ENCODE measurements at regions not wholly inside any gene's neighbourhood (a gene's known extent, or its start where the extent isn't known, plus 50 kb on each side); places are given as distances from the start of the nearest gene placed in this dataset.
"Not testable (repeated sequence)": the region's sequence is repeated elsewhere in the genome, so short reads cannot be mapped to it uniquely, and the experiment has no call there.

DNA sequence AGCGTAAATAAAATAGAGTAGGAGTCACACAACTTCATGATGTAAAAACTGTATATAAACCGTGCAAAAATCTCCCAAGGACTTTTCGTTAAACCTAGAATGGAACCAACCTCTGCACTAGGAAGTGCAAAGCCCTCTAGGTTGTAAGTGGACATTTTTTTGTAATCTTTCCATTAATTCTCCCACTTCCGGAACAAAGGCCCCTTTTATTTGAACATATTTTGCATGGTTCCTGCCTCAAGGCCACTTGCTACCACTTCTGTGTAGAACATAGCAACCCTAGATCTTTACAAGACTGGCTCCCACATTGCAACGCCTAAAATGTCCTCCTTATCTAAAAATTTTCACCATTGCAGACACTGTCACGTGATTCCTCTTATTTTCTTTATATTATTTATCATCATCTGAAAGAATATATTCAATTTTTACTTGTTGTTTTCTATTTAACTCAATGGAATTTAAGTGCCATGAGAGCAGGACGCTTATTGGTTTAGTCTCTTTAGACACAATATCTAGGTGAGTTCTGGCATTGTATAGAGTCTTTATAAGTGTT, 249.6 kb upstream of the TMEFF2 start:
- DNase-seq: no peak

DNA sequence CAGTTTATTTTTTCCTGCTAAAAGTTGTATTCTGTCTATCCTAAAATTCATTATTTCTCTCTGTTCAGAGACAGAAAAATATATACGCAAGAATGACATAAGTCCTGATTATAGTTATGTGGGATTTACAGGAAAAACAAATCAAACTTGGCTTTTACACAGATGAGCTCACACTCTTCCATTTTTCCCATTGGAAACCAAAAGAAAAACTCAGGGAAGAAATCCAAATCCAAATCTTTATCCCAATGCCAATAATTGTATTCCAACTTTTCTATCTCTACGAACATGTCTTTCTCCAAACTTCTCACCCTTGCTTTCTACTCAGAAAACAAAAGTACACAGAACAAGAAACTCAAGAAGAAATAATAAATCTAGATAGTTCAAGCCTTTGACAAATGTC, 249.1 kb upstream of the TMEFF2 start:
- no peak for DNase-seq

DNA sequence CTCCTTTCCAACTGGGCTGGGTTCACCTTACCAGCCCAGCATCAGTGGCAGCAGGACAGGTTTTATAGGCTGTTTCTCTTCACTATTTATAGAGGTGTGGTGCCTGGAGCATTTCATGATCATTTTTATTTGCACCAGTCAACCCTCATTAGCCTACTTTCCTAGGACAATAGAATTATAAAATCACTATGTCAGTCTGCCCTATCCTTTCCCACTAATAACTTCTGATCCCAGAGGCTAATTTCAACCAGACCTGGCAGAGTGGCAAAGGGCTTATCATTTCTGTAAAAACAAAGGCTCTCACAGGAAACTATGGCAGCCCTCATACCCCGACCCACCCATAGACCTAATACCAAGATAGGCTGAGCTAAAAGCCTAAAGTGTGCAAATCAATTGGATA, 243.5 kb upstream of the TMEFF2 start:
- DNase-seq: no peak

DNA sequence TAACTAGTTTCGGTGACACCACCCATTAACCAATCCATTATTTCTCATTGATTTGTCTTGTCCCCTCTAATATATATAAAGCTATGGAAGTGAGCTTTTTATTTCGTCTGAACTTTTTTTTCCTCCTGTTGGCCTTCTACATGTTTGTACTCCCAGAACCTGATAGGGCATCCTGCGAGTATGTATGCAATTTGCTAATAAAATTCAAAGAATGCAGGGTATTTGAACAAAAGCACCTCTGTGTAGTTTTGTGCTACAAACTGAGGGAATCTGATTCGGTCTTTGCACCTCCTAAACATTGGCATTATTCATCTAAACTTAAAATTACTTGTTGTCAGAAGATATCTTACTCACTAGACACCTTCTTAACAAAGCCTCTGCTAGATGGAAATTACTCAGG, 242.9 kb upstream of the TMEFF2 start:
- no peak for DNase-seq

DNA sequence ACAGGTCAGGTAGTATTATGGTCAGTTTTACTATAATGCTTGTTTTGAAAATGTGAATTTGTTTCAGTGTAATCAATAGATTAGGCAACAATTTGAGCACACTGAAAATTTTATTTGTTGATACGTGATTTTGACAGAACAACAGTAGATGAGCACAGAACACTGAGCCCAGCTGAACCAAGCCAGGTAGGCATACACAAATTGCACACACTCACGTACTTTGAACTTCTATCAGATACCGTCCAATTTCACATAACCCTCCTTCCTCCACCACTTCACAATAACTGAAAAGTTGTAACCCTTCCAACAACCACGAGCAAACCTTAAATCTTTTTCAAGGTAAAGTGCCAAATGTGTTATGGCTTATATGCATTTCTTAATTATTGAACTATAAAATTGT, 229.5 kb upstream of the TMEFF2 start:
- no peak for DNase-seq

DNA sequence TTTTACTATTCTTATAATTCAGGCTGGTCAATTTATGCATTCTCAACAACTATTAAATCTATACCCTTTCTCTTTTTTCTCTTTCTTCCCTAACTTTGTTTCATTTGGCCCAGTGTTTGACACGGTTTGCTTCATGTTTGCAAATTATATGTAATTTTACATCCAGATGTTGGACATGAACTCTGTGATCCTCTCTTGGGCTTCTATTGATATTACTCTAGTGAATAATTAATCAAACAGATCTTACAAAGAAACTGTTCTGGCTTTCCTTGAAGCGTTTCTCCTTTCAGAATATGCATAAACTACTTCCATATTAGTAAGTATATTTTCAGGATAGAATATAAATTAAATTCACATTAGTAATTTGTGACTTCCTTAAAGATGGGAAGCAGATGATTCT, 225.1 kb upstream of the TMEFF2 start:
- DNase-seq: no peak

DNA sequence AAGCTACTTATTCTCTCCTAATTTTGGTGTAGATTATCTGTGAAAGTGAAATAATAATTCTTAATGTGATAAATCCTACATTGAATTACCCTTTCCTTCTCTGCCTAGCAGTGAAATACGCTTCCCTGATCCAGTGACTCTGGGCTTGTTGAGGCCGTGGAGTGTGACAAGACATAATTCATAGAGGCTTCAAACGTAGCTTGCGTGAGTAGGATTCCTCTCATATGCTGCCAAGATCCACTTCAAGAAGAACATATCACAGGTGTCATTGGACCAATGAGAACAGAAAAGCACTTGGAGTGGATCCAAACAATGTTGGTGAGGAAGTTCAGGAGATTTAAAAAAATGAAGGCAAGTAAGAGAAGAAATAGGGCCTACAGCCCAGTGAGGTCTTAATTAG, 221.3 kb upstream of the TMEFF2 start:
- DNase-seq: no peak

DNA sequence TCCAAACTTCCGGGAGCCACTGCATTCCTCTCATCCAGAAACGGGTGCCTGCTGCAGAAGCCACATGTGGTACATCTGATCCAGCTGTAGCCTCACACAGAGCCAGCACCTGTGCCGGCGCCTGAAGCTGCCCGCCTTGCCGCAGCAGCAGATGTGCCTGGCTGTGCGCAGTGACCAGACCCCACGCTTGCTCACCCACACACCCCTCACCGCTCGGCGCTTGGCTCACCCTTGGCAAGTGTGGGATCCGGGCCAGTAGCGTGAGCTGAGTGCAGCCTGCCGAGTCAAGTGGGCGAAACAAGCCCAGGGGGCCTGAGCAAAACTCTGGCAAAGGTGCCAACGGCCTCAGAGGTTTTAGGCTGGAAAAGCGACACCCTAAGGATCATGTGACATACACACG, 220.1 kb upstream of the TMEFF2 start:
- no peak for DNase-seq

DNA sequence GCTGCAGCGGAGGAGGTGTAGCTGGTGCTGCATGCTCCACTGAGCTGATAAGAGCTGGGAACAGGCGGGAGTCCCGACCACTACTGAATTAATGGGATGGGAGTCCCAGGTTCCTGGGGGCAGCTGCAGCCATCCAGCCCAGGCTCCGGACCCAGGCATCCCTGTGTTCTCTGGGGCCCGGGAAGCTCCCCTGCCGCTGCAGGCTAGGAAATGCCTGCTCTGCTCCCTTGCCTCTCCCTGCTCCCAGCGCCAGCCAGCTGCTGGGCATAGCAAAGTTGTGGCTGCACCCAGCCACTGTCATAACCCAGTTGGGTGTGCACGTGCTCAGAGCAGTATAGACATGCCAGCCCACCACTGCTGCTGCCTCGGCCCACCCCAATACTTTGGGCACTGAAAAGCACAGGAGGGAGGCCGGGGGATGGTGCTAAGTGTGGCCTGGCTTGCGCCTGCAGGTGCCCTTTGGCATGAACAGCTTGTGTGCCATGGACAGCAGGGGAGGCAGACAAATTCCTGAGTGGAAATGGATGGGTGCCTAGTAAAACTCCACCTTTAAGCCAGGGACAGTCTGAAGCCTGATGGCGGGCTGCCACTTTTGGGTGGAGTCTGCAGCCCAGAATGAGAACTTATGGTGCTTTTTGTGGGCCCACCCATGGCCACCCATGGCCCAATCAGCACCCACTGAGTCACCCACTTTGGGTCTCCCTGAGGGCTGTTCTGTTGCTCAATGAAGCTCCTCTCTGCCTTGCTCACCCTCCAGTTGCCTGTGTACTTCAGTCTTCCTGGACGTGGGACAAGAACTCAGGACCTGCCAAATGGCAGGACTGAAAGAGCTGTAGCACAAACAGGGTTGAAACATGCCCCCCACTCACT, 219.3 kb upstream of the TMEFF2 start:
- no peak for DNase-seq

DNA sequence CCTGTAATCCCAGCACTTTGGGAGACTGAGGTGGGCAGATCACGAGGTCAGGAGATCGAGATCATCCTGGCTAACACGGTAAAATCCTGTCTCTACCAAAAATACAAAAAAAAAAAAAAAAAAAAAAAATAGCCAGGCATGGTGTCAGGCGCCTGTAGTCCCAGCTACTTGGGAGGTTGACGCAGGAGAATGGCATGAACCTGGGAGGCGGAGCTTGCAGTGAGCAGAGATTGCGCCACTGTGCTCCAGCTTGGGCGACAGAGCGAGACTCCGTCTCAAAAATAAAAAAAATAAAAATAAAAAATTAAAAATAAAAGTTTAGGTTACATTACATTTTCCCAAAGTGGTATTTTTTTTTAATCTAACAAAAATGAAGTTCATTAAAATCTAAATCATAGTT, 218.1 kb upstream of the TMEFF2 start:
- DNase-seq: not testable (repeated sequence)

DNA sequence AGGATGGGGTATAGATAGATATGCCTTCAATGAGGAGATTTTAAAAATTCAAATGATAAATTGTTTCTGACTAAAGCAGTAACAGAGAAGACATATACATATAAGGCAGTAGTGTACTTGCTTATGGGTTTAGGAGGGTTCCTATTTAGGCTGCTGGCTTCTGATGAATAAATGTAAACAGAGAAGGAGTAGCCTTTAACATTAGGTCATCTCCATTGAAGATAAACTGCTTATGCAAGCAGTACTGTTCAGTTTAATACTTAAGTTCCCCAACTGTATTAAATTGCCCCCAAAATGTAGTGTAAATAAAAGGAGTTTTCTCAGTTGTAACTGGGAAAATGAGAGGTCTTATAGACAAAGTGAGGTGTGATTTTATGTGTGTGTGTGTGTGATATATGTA, 217.7 kb upstream of the TMEFF2 start:
- DNase-seq: no peak

DNA sequence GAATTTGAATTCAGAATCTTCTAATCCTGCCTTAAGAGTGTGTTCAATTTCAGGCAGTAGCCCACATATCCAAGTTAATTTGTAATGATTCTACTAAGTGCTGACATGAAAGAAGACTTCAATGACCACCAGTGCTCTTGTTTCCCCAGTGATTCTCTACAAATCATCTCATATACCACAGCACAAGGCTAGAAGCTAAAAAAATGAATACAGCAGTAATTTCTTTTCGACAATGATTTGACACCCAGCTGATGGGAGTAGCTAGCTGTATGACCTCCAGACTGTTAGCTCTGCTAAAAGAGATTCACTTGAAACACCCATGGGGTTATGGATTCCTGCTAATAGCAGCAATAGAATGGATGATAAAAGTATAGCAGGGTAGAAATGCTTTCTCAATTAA, 217.0 kb upstream of the TMEFF2 start:
- DNase-seq: no peak

DNA sequence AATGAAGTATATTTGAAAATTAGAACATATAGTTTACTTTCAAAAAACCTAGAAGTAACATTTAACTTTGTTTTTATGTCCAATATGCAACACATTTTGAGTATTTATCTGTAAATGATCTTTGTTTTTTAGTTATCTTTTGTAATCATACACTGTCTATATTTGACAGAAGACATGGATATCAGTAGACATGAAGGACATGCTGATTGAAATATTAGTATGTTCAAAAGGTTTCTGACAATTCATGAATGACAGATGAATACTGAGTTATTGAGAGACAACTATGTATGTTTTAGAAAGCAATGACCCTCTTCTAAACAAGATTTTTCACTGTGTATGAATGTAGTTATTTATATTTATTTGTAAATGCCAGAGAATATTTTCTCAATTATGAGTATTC, 215.6 kb upstream of the TMEFF2 start:
- DNase-seq: no peak

DNA sequence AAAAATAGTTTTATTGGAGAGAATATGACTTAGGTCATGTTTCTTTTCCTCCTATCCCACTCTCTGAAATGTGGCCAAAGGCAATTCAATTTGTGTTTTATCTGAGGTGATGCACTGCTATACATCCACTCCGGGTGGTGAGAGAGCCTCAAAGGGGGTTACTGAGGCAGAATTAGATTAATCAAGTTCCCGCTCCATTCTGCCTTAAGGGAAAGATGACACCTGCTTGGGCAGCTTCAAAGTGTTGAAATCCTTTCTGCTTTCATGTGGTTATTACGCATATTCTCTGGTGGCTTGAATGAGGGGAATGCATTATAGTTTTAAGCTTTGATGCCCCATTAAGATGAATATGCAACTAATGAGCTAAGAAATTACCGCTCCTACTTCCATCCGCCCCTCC, 213.0 kb upstream of the TMEFF2 start:
- DNase-seq: no peak

DNA sequence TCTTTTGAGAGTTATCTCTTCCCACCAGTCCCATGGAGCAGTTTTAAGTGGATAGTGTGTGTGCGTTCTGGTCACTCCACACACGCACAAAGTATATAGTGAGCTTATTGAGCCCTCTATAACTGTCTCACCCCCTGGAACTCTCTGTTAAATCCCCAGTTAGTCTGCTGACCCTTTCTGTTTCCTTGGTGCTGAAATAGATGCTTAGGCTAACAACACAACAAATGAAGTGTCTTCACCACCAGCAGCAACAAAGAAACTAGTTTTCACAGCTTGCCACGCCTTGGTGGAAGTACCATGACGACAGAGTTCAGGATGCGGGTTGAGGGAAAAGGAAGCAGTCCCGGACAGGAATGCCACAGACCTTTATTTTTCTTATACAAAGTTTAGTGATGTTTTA, 203.5 kb upstream of the TMEFF2 start:
- no peak for DNase-seq

DNA sequence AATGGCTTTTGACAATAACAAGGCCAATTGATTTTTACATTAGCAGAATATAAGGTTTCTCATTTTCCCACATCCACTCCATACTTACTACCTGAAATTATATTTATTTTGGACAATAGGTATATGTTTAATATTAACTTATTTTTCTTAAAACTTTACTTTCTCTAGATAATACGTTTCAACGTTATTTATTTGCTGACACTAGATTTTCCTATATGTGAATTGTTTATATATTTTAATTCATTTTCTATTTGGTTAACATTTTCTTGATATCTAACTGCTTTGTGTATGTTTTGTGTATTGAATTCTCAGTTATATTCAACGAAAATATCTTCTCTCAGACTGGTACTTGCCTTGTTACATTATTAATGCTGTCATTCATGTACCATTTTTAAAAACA, 199.9 kb upstream of the TMEFF2 start:
- no peak for DNase-seq

DNA sequence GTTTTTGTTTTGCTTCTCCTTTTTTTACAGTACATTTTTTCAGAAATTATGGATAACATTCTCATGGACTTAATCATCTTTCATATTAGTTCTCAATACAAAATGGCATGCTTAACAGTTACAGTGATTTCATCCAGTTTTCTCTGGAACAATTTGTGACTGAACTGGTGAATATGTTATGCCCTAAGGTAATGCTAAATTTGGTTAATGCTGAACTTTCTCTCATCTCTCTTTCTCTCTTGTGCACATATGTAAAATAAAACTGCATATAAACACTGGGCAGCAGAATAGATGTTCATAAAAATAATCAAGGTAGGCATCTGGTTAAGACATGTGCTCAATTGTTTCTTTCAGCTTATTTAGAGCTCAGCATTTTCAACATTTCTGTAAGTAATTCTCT, 196.3 kb upstream of the TMEFF2 start:
- no peak for DNase-seq

DNA sequence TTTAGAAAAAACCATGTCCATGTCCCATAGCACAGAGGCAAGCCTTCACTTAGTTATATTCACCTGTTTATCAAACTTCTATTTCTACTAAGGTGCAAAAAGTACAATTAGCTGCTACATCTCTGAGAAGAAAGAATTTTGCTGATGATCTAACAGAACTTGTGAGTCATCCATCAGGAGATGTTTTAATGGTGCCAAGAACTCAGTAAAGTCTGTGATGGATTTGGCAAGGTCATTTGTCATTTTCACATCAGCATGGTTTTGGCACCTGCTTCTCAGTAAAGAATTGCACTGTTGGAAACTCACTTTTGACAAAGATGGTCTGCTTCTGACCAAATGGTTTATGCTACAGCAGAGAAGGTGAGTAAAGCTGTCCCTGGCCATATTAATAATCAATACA, 195.7 kb upstream of the TMEFF2 start:
- DNase-seq: no peak

DNA sequence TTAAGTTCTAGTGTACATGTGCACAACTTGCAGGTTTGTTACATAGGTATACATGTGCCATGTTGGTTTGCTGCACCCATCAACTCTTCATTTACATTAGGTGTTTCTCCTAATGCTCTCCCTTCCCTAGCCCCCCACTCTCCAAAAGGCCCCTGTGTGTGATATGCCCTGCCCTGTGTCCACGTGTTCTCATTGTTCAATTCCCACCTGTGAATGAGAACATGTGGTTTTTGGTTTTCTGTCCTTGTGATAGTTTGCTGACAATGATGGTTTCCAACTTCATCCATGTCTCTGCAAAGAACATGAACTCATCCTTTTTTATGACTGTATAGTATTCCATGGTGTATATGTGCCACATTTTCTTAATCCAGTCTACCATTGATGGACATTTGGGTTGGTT, 189.5 kb upstream of the TMEFF2 start:
- not testable (repeated sequence) for DNase-seq

DNA sequence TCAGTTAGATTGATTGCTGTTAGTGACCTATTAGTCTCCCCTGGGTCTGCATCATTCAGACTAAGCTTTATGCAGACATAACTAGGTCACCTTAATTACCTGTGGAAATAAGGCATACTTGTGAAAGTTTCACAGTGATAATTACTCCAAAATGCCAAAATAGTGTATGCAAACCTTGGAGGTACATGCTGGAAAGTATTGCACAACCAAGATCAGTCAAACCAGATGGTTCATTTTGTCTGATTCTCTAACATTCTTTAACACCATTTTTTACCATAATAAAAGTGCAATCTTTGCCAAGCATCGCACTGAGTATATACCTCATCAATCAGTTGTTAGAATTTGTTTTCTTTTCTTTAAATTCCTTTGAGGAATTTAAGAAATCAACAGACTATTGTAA, 186.3 kb upstream of the TMEFF2 start:
- DNase-seq: no peak

DNA sequence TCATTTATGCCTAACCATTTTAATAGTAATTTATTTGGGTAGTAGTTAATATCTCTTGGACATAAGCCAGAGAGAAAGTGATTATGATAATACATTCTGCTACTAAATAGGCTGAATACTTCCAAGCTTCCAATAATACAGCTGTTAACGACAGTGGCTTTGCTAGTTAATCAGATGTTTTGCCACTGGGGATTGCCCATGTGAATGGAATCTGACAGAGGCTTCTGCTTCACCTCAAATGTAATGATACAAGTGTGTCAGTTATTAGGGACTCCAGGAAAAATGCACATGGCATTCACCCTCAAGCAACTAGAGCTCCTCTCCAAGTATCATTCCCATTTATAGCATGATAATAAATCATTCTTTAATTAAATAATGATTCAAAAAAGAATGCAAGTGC, 185.0 kb upstream of the TMEFF2 start:
- DNase-seq: no peak

DNA sequence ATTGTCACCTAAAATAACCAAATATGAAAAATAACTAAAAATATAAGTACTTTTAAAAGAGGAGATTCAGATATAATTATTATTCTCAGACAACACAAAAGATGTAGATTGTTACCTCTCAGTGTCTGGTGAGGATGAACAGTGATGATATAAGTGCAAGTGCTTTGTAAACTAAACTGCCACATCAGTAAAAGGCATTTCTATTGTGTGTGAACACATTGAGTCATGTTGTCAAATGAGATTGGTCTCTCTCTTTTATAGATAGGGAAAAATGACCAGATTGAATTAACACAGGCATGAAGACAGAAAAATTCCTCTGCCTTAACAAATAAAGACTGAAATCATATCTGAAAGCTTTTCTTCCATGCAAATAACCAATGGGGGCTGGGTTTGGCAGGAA, 182.4 kb upstream of the TMEFF2 start:
- DNase-seq: no peak

DNA sequence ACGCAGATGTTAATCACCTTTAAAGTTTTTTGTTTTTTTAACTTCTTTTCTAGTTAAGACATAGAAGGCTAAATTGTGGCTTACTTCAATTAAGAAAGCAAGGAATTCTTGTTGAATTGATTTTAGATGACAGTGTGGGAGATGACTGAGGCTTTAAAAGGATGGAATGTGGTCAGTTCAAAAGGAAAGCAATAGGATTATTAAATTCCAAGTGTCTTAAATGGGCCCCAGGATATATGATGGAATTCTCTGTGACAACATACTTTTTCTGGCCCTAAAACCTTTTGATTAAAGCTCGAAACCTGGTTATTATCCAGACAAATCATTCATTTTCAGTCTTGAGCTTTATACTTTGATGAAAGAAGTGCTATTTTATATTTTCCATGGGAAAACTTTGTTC, 179.0 kb upstream of the TMEFF2 start:
- no peak for DNase-seq

DNA sequence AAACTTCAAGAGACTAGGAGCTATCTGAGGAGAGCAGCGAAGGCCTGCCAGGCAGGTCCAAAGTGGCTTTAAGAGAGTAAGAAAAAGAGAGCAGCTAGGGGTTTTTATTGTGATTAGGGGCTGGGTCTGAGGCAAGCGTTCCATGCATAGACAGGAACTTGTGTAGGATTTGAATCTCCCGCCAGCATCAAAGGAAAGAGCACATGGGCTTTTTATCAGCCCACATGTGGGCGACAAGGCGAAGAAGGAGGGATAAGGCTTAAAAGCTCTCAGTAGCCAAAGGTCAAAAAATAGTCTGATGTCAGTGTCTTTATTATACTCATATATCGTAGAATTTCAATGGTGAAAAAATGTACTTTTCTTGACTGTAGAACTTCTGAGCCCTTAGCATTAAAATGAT, 178.5 kb upstream of the TMEFF2 start:
- DNase-seq: no peak

DNA sequence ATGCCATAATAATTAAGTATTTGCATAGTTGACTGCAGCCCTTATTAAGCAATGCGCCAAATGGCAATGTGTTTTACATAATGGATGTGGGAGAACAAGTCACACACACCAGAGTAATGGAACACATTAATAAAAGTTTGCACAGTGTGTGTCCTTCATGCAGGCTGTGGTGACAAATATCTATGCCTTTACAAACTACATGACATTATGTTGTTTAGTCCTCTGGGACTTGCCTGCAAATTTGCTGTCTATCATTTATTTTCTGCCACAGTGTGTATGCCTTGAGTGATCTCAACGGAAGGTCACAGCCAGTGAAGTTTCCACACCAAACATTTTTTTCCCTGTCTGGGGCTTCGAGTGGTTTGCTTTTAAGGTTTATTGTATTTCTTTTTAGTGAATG, 175.2 kb upstream of the TMEFF2 start:
- no peak for DNase-seq

Data from NCI-H2029 treated with DMSO at 0.1 percent for 48 hours (cell line).